Endodermal cell (in vitro differentiated cells): ENCODE measurements at regions not wholly inside any gene's neighbourhood (a gene's known extent, or its start where the extent isn't known, plus 50 kb on each side); places are given as distances from the start of the nearest gene placed in this dataset.

Experiments
- DNase-seq: peaks from one replicate; pipeline ENCODE4 v3.0.0-alpha.2; 2017
- H3K27ac ChIP-seq: 2 replicates; pipeline ENCODE4 v1.5.1; 2013; ENCODE audit warnings: mild to moderate bottlenecking, low read depth, low read length, moderate library complexity
- H3K27me3 ChIP-seq: 2 replicates; pipeline ENCODE4 v1.6.1; 2013; ENCODE audit warnings: mild to moderate bottlenecking, low read length, moderate library complexity; ENCODE audit not compliant: insufficient read depth, control insufficient read depth, poor library complexity, severe bottlenecking
- H3K36me3 ChIP-seq: 2 replicates; pipeline ENCODE4 v1.7.0; 2013; ENCODE audit warnings: mild to moderate bottlenecking, low read length, moderate library complexity; ENCODE audit not compliant: control insufficient read depth, insufficient read depth
- H3K4me1 ChIP-seq: one replicate; pipeline ENCODE4 v1.7.0; 2013; ENCODE audit warnings: low read length; ENCODE audit not compliant: control insufficient read depth, insufficient read depth
- H3K4me3 ChIP-seq: 2 replicates; pipeline ENCODE4 v1.5.1; 2013; ENCODE audit warnings: mild to moderate bottlenecking, low read length, moderate library complexity
- H3K9ac ChIP-seq: 2 replicates; pipeline ENCODE4 v1.6.1; 2013; ENCODE audit warnings: mild to moderate bottlenecking, low read length, moderate library complexity; ENCODE audit not compliant: poor library complexity, severe bottlenecking; ENCODE audit errors: extremely low read depth
- H3K9me3 ChIP-seq: 2 replicates; pipeline ENCODE4 v1.6.1; 2013; ENCODE audit warnings: mild to moderate bottlenecking, low read length, moderate library complexity; ENCODE audit not compliant: control insufficient read depth
- H3K27ac Mint-ChIP-seq: 2 replicates; pipeline ENCODE4 v1.8.0; 2020; ENCODE audit warnings: mixed read lengths
- H3K27me3 Mint-ChIP-seq: 2 replicates; pipeline ENCODE4 v1.8.0; 2021; ENCODE audit warnings: mild to moderate bottlenecking, mixed read lengths; ENCODE audit not compliant: insufficient read depth
- H3K36me3 Mint-ChIP-seq: 2 replicates; pipeline ENCODE4 v1.8.0; 2020; ENCODE audit warnings: low read depth, mixed read lengths
- H3K4me1 Mint-ChIP-seq: 2 replicates; pipeline ENCODE4 v1.8.0; 2020; ENCODE audit warnings: mixed read lengths
- H3K4me3 Mint-ChIP-seq: 2 replicates; pipeline ENCODE4 v1.8.0; 2020; ENCODE audit warnings: mild to moderate bottlenecking, moderate library complexity, mixed read lengths
- H3K9me3 Mint-ChIP-seq: 2 replicates; pipeline ENCODE4 v1.8.0; 2020; ENCODE audit warnings: mild to moderate bottlenecking, mixed read lengths
- WGBS, 2 experiments: methylation state at CpG; one replicate each; pipeline versions ENCODE4 v1.1.5 to v1.1.7; 2013; ENCODE audit warnings: missing lambda C conversion rate in 2 of 2, mixed read lengths in 1 of 2; ENCODE audit not compliant: insufficient coverage in 1 of 2, insufficient read length in 1 of 2; 5-methylcytosine and 5-hydroxymethylcytosine counted together
- TF ChIP-seq, protein P1 (sequence below): fragments of 200-600 bp; sonication (generic); conservative IDR thresholded peaks from 2 replicates; pipeline ENCODE4 v1.5.0; 2021; ENCODE audit warnings: antibody characterized with exemption, mild to moderate bottlenecking

DNA sequence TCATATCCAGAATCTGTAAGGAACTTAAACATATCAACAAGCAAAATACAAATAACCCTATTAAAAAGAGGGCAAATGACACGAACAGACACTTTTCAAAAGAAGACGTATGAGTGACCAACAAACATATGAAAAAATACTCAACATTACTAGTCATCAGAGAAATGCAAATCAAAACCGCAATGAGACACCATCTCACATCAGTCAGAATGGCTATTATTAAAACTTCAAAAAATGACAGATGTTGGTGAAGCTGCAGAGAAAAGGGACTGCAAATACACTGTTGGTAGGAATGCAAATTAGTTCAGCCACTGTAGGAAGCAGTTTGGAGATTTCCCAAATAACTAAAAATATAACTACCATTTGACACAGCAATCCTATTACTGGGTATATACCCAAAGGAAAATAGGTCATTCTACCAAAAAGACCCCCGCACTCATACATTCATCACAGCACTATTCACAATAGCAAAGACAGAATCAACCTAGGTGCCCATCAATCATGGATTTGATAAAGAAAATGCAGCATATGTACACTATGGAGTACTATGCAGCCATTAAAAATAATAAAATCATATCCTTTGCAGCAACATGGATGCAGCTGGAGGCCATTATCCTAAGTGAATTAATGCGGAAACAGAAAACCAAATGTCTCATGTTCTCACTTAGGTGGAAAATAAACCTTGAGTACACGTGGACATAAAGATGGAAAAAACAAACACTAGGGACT, 230.1 kb upstream of the RAB4A start:
- peaks cover 16% of the 10 kb centered on the region for H3K4me1 Mint-ChIP-seq
- no peak for DNase-seq
- TF ChIP-seq, protein P1, sequence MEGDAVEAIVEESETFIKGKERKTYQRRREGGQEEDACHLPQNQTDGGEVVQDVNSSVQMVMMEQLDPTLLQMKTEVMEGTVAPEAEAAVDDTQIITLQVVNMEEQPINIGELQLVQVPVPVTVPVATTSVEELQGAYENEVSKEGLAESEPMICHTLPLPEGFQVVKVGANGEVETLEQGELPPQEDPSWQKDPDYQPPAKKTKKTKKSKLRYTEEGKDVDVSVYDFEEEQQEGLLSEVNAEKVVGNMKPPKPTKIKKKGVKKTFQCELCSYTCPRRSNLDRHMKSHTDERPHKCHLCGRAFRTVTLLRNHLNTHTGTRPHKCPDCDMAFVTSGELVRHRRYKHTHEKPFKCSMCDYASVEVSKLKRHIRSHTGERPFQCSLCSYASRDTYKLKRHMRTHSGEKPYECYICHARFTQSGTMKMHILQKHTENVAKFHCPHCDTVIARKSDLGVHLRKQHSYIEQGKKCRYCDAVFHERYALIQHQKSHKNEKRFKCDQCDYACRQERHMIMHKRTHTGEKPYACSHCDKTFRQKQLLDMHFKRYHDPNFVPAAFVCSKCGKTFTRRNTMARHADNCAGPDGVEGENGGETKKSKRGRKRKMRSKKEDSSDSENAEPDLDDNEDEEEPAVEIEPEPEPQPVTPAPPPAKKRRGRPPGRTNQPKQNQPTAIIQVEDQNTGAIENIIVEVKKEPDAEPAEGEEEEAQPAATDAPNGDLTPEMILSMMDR = no peak
- no peaks in the 10 kb centered on the region for H3K36me3 Mint-ChIP-seq
- Histone ChIP-seq H3K4me3 (no peak overlapping the region), H3K9me3 (peaks cover 7% of the 10 kb centered on the region), H3K27ac (no peak overlapping the region), H3K9ac (no peak overlapping the region), H3K4me1 (no peaks in the 10 kb centered on the region), H3K36me3 (no peaks in the 10 kb centered on the region), H3K27me3 (peaks cover 4% of the 10 kb centered on the region)
- WGBS, 2 experiments = 93 to 96% methylated on average over 4 to 6 of the region's 6 CpGs
- H3K27me3 Mint-ChIP-seq = peaks cover 4% of the 10 kb centered on the region
- H3K27ac Mint-ChIP-seq = no peak overlapping the region
- H3K4me3 Mint-ChIP-seq = no peak overlapping the region
- no peaks in the 10 kb centered on the region for H3K9me3 Mint-ChIP-seq

DNA sequence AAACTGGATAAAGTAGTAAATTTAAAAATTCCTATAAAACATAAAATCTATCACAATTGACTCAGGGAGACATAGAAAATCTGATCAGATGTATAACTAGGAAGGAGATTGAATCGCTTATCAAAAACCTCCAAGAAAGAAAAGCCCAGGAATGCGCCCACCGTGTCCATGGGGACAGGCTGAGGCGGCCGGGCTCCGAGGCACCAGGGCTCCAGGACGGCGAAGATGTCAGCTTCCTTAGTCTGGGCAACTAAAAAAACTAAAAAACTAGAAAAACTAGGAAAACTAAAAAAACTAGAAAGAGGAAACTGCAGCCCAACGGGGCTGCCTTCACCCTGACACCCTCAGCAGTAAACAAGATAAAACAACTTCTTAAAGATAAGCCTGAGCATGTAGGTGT, 229.0 kb upstream of the RAB4A start:
- TF ChIP-seq, protein P1 = no peak
- H3K9me3 ChIP-seq = peaks cover 7% of the 10 kb centered on the region

DNA sequence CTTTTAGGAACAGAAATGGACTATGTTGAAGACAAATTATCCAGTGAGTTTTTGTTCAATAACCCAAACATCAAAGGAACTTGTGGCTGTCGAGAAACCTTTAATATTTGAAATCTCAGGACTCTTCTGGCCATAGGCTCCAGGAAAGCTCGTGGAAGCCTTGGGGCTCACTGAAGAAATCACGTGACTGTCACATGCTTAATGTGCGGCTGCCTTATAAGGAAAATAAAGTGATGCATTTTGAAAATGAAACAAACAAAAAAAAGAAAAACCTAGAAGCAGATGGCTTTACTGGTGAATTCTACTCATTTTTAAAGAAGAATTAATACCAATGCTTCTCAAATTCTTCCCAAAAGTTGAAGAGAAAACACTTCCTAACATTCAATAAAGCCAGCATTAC, 228.4 kb upstream of the RAB4A start:
- no peaks in the 10 kb centered on the region for H3K27me3 ChIP-seq
- peaks cover 12% of the 10 kb centered on the region for H3K27me3 Mint-ChIP-seq
- H3K9me3 Mint-ChIP-seq = no peaks in the 10 kb centered on the region

More for the DNA sequence above, 229.0 kb upstream of the RAB4A start:
- Histone ChIP-seq H3K9ac (no peak overlapping the region), H3K4me3 (no peak overlapping the region), H3K4me1 (no peaks in the 10 kb centered on the region), H3K27me3 (no peaks in the 10 kb centered on the region), H3K27ac (no peak overlapping the region), H3K36me3 (no peaks in the 10 kb centered on the region)
- Mint-ChIP-seq H3K36me3 (no peaks in the 10 kb centered on the region), H3K27me3 (peaks cover 12% of the 10 kb centered on the region), H3K9me3 (no peaks in the 10 kb centered on the region), H3K4me3 (no peak overlapping the region), H3K4me1 (peaks cover 16% of the 10 kb centered on the region), H3K27ac (peak overlapping the region; percentile 23)
- WGBS, 2 experiments = 76% methylated on average over 2 to 9 of the region's 9 CpGs
- DNase-seq = peak; percentile 41

More for the DNA sequence above, 228.4 kb upstream of the RAB4A start:
- Histone ChIP-seq H3K4me3 (no peak overlapping the region), H3K4me1 (no peaks in the 10 kb centered on the region), H3K9ac (no peak overlapping the region), H3K36me3 (no peaks in the 10 kb centered on the region), H3K9me3 (peaks cover 7% of the 10 kb centered on the region), H3K27ac (no peak overlapping the region)
- 67 to 85% methylated on average over 3 to 4 of the region's 4 CpGs for WGBS, 2 experiments
- Mint-ChIP-seq H3K4me1 (peaks cover 15% of the 10 kb centered on the region), H3K27ac (no peak overlapping the region), H3K4me3 (no peak overlapping the region), H3K36me3 (no peaks in the 10 kb centered on the region)
- TF ChIP-seq, protein P1 = no peak
- DNase-seq = peak; percentile 8
